PC-9 (cell line): ENCODE measurements at regions not wholly inside any gene's neighbourhood (a gene's known extent, or its start where the extent isn't known, plus 50 kb on each side); places are given as distances from the start of the nearest gene placed in this dataset.

Experiments
- BruUV-seq: library from RNA; stranded (reverse); fragments of 400-500 nt; replicated peaks from 2 replicates; lab custom pipeline; 2021; lab: Mats Ljungman, UMichigan
- CTCF ChIA-PET: fragments of 300-600 bp; sonication (Branson Sonifier 250); formaldehyde crosslinking; loops from one replicate; lab custom pipeline; 2022; ENCODE audit warnings: antibody characterized with exemption; lab: Charles Lee
- POLR2A ChIA-PET: fragments of 300-600 bp; sonication (Branson Sonifier 250); formaldehyde crosslinking; loops from one replicate; lab custom pipeline; 2022; ENCODE audit warnings: antibody characterized with exemption; ENCODE audit not compliant: unreplicated experiment; lab: Charles Lee
- DNase-seq, 2 experiments: peaks; one replicate each; pipeline versions ENCODE4 v3.0.0 to v3.0.0-alpha.2; 2015 to 2022; ENCODE audit warnings: mixed read lengths in 1 of 2
- H2AFZ ChIP-seq: fragments of 200-600 bp; sonication (generic); 2 replicates; pipeline ENCODE4 v1.8.1; 2017; ENCODE audit warnings: antibody characterized with exemption
- H3F3A ChIP-seq: fragments of 200-600 bp; sonication (generic); 2 replicates; pipeline ENCODE4 v1.8.1; 2017; ENCODE audit warnings: antibody characterized with exemption, mild to moderate bottlenecking, low read depth; ENCODE audit not compliant: insufficient read depth
- H3K27ac ChIP-seq: fragments of 200-600 bp; sonication (generic); 2 replicates; pipeline ENCODE4 v1.6.1; 2016; ENCODE audit warnings: mixed run types
- H3K27me3 ChIP-seq: fragments of 200-600 bp; sonication (generic); 2 replicates; pipeline ENCODE4 v1.6.1; 2016; ENCODE audit warnings: low read depth, mixed run types; ENCODE audit not compliant: insufficient read depth
- H3K36me3 ChIP-seq: fragments of 200-600 bp; sonication (generic); 2 replicates; pipeline ENCODE4 v1.6.1; 2016; ENCODE audit warnings: low read depth, mixed run types
- H3K4me1 ChIP-seq: fragments of 200-600 bp; sonication (generic); replicated peaks from 2 replicates; pipeline ENCODE4 v1.6.1; 2016; ENCODE audit warnings: mixed run types; ENCODE audit not compliant: insufficient read depth
- H3K4me2 ChIP-seq: fragments of 200-600 bp; sonication (generic); 2 replicates; pipeline ENCODE4 v1.6.1; 2017; ENCODE audit warnings: mixed run types
- H3K4me3 ChIP-seq: fragments of 200-600 bp; sonication (generic); 2 replicates; pipeline ENCODE4 v1.6.1; 2016; ENCODE audit warnings: mixed run types
- H3K79me2 ChIP-seq: fragments of 200-600 bp; sonication (generic); 2 replicates; pipeline ENCODE4 v1.6.1; 2017; ENCODE audit warnings: low read depth, mixed run types
- H3K9me2 ChIP-seq: fragments of 200-600 bp; sonication (generic); 2 replicates; pipeline ENCODE4 v1.8.1; 2017; ENCODE audit warnings: mild to moderate bottlenecking; ENCODE audit not compliant: insufficient read depth
- H3K9me3 ChIP-seq: fragments of 200-600 bp; sonication (generic); 2 replicates; pipeline ENCODE4 v1.8.1; 2016; ENCODE audit warnings: low read depth; ENCODE audit not compliant: insufficient read depth
- H4K20me1 ChIP-seq: fragments of 200-600 bp; sonication (generic); 2 replicates; pipeline ENCODE4 v1.8.1; 2017; ENCODE audit not compliant: insufficient read depth
- CTCF ChIP-seq: fragments of 200-600 bp; sonication (generic); conservative IDR thresholded peaks from 2 replicates; pipeline ENCODE4 v1.6.1; 2017; ENCODE audit warnings: mixed run types, antibody characterized with exemption, mild to moderate bottlenecking, moderate library complexity
- EZH2 ChIP-seq: fragments of 200-600 bp; sonication (generic); IDR thresholded peaks from 2 replicates; pipeline ENCODE4 v1.8.0; 2017; ENCODE audit warnings: antibody characterized with exemption, low read depth
- intact Hi-C: fragments of 100-400 bp; cut with micrococcal nuclease; formaldehyde crosslinking; loops from one replicate; pipeline ENCODE4 v1.10.0; 2022; ENCODE audit not compliant: unreplicated experiment

GRCh38 chr3:43838009-43838758 lies 147.4 kb downstream of the ABHD5 start:
- Histone ChIP-seq H3K27me3 (no peaks in the 10 kb centered on the region), H3K4me1 (no peaks in the 10 kb centered on the region), H4K20me1 (no peaks in the 10 kb centered on the region), H3K27ac (no peak overlapping the region), H3K4me3 (no peak overlapping the region), H3K4me2 (no peak overlapping the region), H3K9me2 (no peaks in the 10 kb centered on the region), H3K79me2 (no peaks in the 10 kb centered on the region), H3K9me3 (peaks cover 16% of the 10 kb centered on the region; the same call in 1 of the 2 replicates), H3K36me3 (no peaks in the 10 kb centered on the region), H3F3A (no peaks in the 10 kb centered on the region), H2AFZ (no peak overlapping the region)
- BruUV-seq = no TSS peak
- CTCF ChIA-PET = no interaction called here
- POLR2A ChIA-PET = no interaction called here
- DNase-seq = no peak
- no peak for TF ChIP-seq CTCF
- TF ChIP-seq EZH2 = no peak
- intact Hi-C loops = no loop called here

- POLR2A ChIA-PET = no interaction called here
- no TSS peak for BruUV-seq
- CTCF ChIA-PET = interaction anchor here (0.7 kb wide), 1 partner anchor 72 kb away, joined by 4 read pairs; no protein-coding TSS in a partner anchor
- no peak for TF ChIP-seq EZH2
- TF ChIP-seq CTCF = peak; percentile 41; the same call in 1 of the 2 replicates
- no peak overlapping the region for H3K4me3 ChIP-seq
- H4K20me1 ChIP-seq = no peaks in the 10 kb centered on the region
- H3K9me3 ChIP-seq = peaks cover 16% of the 10 kb centered on the region; the same call in 1 of the 2 replicates
- no peaks in the 10 kb centered on the region for H3K27me3 ChIP-seq
- H3F3A ChIP-seq = no peaks in the 10 kb centered on the region
- H2AFZ ChIP-seq = no peak overlapping the region
- no peak for DNase-seq
- intact Hi-C loops = no loop called here
- H3K36me3 ChIP-seq = no peaks in the 10 kb centered on the region
- no peak overlapping the region for H3K27ac ChIP-seq
- H3K9me2 ChIP-seq = no peaks in the 10 kb centered on the region
- H3K79me2 ChIP-seq = no peaks in the 10 kb centered on the region
- H3K4me2 ChIP-seq = no peak overlapping the region
- no peaks in the 10 kb centered on the region for H3K4me1 ChIP-seq
Observed at GRCh38 chr3:43838877-43839276, 148.1 kb downstream of the ABHD5 start.

GRCh38 chr3:43843386-43843785 lies 152.6 kb downstream of the ABHD5 start:
- Histone ChIP-seq H3K27ac (no peak overlapping the region), H4K20me1 (no peaks in the 10 kb centered on the region), H2AFZ (no peak overlapping the region), H3K36me3 (no peaks in the 10 kb centered on the region), H3K9me2 (no peaks in the 10 kb centered on the region), H3K4me2 (no peak overlapping the region), H3K79me2 (no peaks in the 10 kb centered on the region), H3K4me1 (no peaks in the 10 kb centered on the region), H3K4me3 (no peak overlapping the region), H3K9me3 (peaks cover 8% of the 10 kb centered on the region; the same call in 1 of the 2 replicates), H3K27me3 (no peaks in the 10 kb centered on the region), H3F3A (no peaks in the 10 kb centered on the region)
- no TSS peak for BruUV-seq
- CTCF ChIA-PET = no interaction called here
- no peak for DNase-seq
- no peak for TF ChIP-seq EZH2
- TF ChIP-seq CTCF = no peak
- POLR2A ChIA-PET = no interaction called here
- intact Hi-C loops = no loop called here
